ENCODE measurements at regions not wholly inside any gene's neighbourhood (a gene's known extent, or its start where the extent isn't known, plus 50 kb on each side); places are given as distances from the start of the nearest gene placed in this dataset.

- no peak for TF ChIP-seq CTCF (conservative IDR thresholded peaks at IDR 0.05; ENCODE audit: low read depth, low read length)
- TF ChIP-seq EZH2 (IDR thresholded peaks at IDR 0.05; ENCODE audit: borderline replicate concordance, low read depth, low read length, poor library complexity, severe bottlenecking) = no peak
These were observed 2295.3 kb downstream of the TP53TG3F start for GRCh38 chr16:35754391-35755369.
